ENCODE measurements at regions not wholly inside any gene's neighbourhood (a gene's known extent, or its start where the extent isn't known, plus 50 kb on each side); places are given as distances from the start of the nearest gene placed in this dataset.
"Not testable (repeated sequence)": the region's sequence is repeated elsewhere in the genome, so short reads cannot be mapped to it uniquely, and the experiment has no call there.

DNA sequence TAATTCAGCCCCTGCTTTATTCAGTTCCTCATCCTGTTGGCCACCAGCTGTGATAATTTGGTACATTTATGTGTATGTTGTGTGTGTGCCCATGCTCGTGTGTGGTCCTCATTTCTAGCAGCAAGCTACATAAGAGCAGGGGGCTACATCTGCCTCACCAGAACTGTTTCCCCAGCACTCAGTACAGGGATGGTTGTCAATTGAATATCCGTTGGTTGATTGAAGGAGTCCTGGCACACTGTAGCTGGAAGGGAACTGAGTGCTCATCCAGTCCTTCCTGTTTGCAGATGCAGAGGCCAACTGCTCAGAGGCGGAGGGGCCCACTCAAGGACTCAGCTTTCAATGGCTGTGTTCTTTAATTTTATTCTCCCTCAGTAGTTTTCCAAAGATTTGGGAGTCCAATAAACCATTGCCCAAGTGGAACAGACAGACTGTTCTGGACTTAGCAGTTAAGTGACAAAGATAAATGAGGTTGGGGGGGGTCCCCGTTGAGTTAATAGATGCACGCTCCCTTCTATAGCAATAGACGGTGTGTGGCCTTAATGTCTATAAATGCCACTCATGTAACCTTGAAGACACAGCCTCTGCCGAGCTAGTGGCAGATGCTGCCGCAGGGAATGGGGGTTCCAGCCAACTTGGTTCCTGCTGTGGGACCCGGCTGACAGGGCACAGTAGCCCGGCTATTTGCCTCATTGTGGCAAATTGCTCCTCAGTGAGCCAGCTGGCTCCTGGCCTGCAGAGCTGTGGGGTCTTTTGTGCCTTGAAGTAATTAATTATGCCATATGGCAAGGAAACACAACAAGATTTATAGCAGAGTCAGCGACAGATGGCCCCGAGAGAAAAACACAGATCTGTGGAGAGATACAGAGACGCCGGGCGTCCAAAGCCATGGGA, 71.4 kb upstream of the GRK3 start:
- no peak for FAIRE-seq

DNA sequence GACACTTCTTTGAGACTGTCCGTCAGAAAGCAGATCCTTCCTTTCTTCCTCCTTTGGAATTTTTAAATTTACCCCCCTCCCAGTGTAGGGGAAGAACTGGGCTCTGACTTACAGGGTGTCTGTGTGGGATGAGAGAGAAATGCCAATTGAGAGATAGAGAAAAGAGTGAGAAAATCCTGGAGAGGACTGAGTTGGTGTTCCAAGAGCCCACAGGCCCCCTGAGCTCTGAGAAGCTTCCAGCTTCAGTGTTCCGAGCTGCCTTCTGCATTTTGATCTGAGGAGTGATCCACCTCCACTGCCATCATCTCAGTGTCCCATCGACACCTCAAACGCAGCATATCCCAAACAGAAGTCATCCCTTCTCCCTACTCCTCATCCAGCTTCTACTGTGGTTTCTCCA, 70.7 kb upstream of the GRK3 start:
- no peak for FAIRE-seq

GRCh38 chr22:25494774-25495173, 69.7 kb upstream of the GRK3 start:
- FAIRE-seq, result no peak

DNA sequence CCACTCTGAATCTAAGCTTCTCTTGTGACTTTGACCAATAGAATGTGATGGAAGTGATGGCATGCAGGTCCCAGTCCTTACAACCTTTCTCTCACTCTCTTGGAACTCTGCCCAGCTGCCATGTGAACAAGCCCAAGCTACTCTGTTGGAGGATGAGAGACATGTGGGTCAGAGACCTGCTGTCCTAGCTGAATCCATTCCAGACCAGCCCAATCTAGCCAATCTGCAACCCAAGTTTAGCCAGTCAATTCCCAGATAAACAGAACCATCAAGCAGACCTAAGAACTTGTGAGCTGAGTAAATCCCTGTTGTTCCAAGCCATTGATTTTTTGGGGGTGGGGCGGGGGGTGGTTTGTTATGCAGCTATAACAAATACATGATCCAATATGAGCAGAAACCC, 69.2 kb upstream of the GRK3 start:
- no peak for FAIRE-seq

GRCh38 chr22:25496396-25497064, 67.9 kb upstream of the GRK3 start:
- no peak for FAIRE-seq

- no peak for FAIRE-seq
Observed at GRCh38 chr22:25497181-25497641, 67.3 kb upstream of the GRK3 start.

DNA sequence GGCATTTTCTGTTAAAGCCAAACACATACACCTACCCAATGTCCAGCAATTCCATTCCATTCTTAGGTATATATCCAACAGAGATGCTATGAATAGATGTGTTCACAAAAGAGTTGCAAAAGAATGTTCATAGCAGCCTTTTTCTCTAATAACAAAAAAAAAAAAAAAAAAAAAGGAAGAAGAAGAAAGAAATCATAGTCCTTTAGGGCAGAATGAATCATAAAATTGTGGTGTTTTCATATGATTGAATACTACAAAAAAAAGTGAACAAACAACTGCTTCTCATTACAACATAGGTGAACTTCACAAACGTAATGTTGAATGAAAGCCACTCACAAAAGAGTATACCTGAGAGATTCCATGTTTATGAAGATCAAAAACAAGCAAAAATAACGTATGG, 66.8 kb upstream of the GRK3 start:
- no peak for FAIRE-seq

GRCh38 chr22:25500671-25501070, 63.8 kb upstream of the GRK3 start:
- FAIRE-seq, result not testable (repeated sequence)

DNA sequence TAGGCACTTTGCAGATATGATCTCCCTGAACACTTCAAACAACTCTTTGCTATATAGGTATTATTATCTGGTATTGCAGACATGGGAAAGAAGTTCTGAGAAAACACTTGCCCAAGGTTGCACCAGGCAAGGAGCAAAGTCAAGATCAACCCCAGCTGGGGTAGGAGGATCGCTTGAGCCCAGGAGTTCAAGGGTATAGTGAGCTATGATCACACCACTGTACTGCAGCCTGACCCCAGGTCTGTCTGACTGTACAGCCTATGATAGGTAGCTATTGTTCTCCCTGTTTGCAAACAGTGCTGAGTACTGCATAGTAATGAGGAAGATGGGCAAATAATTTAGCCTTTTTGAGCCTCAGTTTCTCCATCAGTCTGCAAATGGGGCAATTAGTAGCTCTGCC, 60.5 kb upstream of the GRK3 start:
- FAIRE-seq, result not testable (repeated sequence)

DNA sequence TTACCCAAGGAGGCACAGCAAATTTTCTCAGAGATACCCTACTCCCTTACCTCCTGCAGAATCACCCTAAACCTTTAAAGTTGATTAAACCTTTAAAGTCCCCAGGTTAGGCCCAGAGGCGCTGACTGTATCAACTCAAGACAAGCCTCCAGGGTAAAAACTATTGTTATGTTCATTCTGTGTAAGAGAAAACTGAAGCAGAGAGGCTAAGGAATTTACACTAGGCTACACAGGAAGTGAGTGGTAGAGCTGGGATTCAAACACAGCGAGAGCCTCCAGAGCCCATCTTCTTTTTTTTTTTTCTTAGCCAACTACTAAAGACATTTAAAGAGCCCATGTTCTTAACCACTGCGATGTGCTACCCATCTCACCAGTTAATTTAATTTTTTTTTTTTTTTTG, 56.3 kb upstream of the GRK3 start:
- FAIRE-seq, result no peak

DNA sequence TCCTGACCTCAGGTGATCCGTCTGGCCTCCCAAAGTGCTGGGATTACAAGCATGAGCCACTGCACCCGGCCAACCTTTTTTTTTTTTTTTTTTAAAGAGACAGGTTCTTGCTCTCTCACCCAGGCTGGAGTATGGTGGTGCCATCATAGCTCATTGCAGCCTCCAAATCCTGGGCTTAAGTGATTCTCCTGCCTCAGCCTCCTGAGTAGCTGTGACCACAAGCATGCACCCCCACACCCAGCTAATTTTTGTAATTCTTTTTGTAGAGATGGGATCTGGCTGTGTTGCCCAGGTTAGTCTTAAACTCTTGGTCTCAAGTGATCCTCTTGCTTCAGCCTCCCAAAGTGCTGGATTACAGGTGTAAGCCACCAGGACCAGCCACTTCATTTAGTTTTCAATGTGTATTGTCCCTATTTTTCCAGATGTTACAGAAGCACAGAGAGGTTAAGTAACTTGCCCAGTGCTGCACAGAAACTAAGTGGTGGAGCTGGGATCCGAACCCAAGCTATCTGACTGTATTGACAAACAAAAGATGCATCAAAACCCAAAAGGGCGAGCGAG, 55.6 kb upstream of the GRK3 start:
- FAIRE-seq, result no peak

DNA sequence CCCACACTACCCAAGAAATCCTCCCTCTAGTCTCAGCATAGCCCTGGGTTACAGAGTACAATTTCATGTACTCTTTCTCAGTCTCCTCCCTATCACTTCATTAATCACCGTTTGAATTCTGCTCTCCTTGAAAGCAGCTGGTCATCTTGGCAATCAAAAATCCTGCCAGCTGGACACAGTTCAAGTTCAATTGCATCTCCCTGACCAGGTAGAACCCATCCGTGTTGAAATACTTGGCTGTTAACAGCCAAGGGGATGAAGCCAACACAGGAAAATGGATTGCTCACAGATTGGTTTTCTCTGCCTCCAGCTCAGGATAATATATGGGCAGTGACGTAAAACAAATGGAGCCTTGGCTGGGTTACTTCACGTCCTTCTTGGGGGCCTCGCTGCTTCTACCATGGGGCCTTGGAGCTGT, 55.1 kb upstream of the GRK3 start:
- no peak for FAIRE-seq

DNA sequence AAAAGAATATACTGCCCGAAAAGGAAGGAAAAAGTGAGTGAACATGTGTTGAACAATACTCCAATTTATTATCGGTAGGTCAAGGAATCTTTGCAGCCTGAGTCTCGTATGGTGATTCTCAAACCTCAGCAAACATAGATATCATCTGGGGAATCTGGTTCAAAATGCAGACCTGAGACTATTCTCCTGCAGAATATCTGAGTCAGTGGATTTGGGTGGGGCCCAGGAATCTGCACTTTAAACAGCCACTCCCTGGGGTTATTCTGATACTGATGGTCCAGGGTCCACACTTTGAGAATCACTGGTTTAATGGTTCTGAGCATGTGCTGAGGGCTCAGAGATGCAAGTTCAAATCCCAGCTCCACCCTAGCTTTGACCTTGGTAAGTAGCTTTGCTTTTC, 53.6 kb upstream of the GRK3 start:
- no peak for FAIRE-seq

DNA sequence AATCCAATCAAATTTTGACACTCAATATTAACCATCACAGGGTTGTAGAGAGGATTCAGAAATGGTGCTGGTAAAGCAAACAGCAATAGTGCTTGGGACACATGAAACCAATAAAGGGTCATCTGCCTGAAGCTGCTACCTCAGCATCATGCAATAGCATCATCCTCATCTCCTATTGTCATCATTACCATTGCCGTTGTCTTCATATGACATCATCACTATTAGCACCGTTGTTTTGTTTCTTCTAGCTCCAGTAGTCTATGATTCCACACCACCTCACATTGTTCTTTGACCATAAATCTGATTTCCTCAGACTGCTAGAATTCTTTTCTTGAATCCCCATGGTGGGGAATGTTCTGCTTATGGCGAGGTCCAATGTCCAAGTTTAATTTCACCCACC, 52.8 kb upstream of the GRK3 start:
- no peak for FAIRE-seq

GRCh38 chr22:25514436-25515180, 49.9 kb upstream of the GRK3 start:
- no peak for FAIRE-seq
